ENCODE measurements at regions not wholly inside any gene's neighbourhood (a gene's known extent, or its start where the extent isn't known, plus 50 kb on each side); places are given as distances from the start of the nearest gene placed in this dataset.

DNA sequence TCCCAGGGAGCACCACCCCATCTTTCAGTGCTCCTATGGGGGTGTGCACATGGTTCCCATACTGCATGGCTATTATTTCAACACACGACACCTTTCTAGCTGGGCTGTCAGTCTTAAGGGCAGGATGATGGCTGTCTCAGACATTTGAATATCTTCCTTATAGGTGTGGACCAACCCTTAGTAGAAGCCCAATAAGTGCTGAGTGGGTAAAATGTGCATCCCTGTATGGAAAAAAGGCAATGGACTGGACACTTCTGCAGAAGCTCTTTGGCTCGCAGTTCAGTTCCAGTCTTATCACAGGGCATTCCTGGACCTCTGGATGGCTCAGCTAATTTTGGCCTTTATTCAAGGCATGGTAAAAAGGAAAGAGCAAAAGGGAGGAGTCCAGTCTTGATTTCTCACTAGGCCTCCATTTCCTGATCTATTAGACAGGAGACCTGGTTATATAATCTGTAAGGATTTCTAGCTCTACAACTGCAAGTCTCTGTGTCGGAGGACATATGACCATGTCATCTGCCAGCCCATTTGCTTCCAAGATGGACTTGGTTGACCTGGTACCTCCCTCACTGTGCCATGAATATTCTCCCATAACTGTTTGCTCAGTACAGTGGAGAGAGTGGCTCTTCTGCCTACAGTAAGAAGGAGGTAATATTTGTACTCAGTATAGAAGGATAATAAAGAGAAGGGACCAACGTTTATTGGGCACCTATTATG, 53.8 kb upstream of the RASGRP1 start:
- no peak for TF ChIP-seq POLR2A (IDR thresholded peaks at IDR 0.05)
- TF ChIP-seq, protein P1, sequence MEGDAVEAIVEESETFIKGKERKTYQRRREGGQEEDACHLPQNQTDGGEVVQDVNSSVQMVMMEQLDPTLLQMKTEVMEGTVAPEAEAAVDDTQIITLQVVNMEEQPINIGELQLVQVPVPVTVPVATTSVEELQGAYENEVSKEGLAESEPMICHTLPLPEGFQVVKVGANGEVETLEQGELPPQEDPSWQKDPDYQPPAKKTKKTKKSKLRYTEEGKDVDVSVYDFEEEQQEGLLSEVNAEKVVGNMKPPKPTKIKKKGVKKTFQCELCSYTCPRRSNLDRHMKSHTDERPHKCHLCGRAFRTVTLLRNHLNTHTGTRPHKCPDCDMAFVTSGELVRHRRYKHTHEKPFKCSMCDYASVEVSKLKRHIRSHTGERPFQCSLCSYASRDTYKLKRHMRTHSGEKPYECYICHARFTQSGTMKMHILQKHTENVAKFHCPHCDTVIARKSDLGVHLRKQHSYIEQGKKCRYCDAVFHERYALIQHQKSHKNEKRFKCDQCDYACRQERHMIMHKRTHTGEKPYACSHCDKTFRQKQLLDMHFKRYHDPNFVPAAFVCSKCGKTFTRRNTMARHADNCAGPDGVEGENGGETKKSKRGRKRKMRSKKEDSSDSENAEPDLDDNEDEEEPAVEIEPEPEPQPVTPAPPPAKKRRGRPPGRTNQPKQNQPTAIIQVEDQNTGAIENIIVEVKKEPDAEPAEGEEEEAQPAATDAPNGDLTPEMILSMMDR (IDR thresholded peaks at IDR 0.05 in 4 of 5, conservative IDR thresholded peaks at IDR 0.05 in 1 of 5) = no peak
